Panc1 (cell line): ENCODE measurements at regions not wholly inside any gene's neighbourhood (a gene's known extent, or its start where the extent isn't known, plus 50 kb on each side); places are given as distances from the start of the nearest gene placed in this dataset.

Source experiments
- ATAC-seq: fragments of 200-7000 bp; cut with Tn5 transposase; 2 replicates; pipeline ENCODE4 v1.9.1; 2020; ENCODE audit warnings: mild to moderate bottlenecking, moderate library complexity
- BruUV-seq: library from RNA; stranded (reverse); fragments of 400-500 nt; replicated peaks from 2 replicates; lab custom pipeline; 2021; lab: Mats Ljungman, UMichigan
- CTCF ChIA-PET: fragments of 300-600 bp; sonication (Branson Sonifier 250); formaldehyde crosslinking; loops from one replicate; lab custom pipeline; 2022; ENCODE audit warnings: antibody characterized with exemption; lab: Charles Lee
- POLR2A ChIA-PET: fragments of 300-600 bp; sonication (Branson Sonifier 250); formaldehyde crosslinking; loops from one replicate; lab custom pipeline; 2022; ENCODE audit warnings: antibody characterized with exemption; lab: Charles Lee
- DNase-seq: peaks from one replicate; pipeline ENCODE4 v3.0.0-alpha.2; 2010; ENCODE audit warnings: low read depth, low spot score
- H3K27ac ChIP-seq: 2 replicates; pipeline ENCODE4 v1.5.1; 2011; ENCODE audit warnings: mild to moderate bottlenecking, low read length, inconsistent platforms
- H3K27me3 ChIP-seq: fragments of 200-500 bp; sonication (Bioruptor generic); 2 replicates; pipeline ENCODE4 v1.6.0; 2014; ENCODE audit warnings: low read length, inconsistent platforms; ENCODE audit not compliant: control insufficient read depth, insufficient read depth
- H3K36me3 ChIP-seq: fragments of 200-500 bp; sonication (Bioruptor generic); 2 replicates; pipeline ENCODE4 v1.5.1; 2014; ENCODE audit warnings: inconsistent platforms, mild to moderate bottlenecking, low read length, moderate library complexity; ENCODE audit not compliant: control insufficient read depth, insufficient read depth
- H3K4me1 ChIP-seq: 2 replicates; pipeline ENCODE4 v1.5.1; 2011; ENCODE audit warnings: inconsistent platforms, mild to moderate bottlenecking, low read length, moderate library complexity; ENCODE audit not compliant: control insufficient read depth, insufficient read depth
- H3K4me3 ChIP-seq, 2 experiments: 2 replicates each; pipeline ENCODE4 v1.5.1; 2011 to 2012; ENCODE audit warnings: low read depth in 2 of 2, low read length in 2 of 2, mild to moderate bottlenecking in 2 of 2, inconsistent platforms in 1 of 2, moderate library complexity in 1 of 2
- H3K9me3 ChIP-seq: fragments of 200-500 bp; sonication (Bioruptor generic); 2 replicates; pipeline ENCODE4 v1.5.1; 2014; ENCODE audit warnings: low read depth, mild to moderate bottlenecking, inconsistent platforms, low read length, moderate library complexity; ENCODE audit not compliant: control insufficient read depth, insufficient read depth
- POLR2AphosphoS5 ChIP-seq: IDR thresholded peaks from 2 replicates; pipeline ENCODE4 v1.6.1; 2012; ENCODE audit warnings: mild to moderate bottlenecking, low read depth, low read length, moderate library complexity
- SIN3A ChIP-seq: IDR thresholded peaks from 2 replicates; pipeline ENCODE4 v1.6.1; 2012; ENCODE audit warnings: low read depth, mild to moderate bottlenecking, low read length, moderate library complexity, borderline replicate concordance; ENCODE audit not compliant: insufficient read depth
- TCF7L2 ChIP-seq: IDR thresholded peaks from 2 replicates; pipeline ENCODE4 v1.6.1; 2011; ENCODE audit warnings: mild to moderate bottlenecking, low read depth, low read length, inconsistent platforms
- in situ Hi-C: cut with HindIII; loops from 2 replicates; pipeline ENCODE4 v1.10.0; 2016; ENCODE audit warnings: low sequenced_read_pairs, low pct_unique_long_range_greater_than_20kb
- intact Hi-C: fragments of 100-400 bp; cut with micrococcal nuclease; formaldehyde crosslinking; loops from one replicate; pipeline ENCODE4 v1.10.0; 2022; ENCODE audit not compliant: unreplicated experiment
- TF ChIP-seq, protein P1 (sequence below), 2 experiments: IDR thresholded peaks; 2 replicates each; pipeline ENCODE4 v1.6.1; 2011 to 2012; ENCODE audit warnings: low read depth in 2 of 2, control low read depth in 1 of 2, low read length in 1 of 2, mild to moderate bottlenecking in 1 of 2, moderate library complexity in 1 of 2; ENCODE audit not compliant: insufficient read depth in 1 of 2
- TF ChIP-seq, protein P2 (sequence below): fragments of 450-650 bp; IDR thresholded peaks from 2 replicates; pipeline ENCODE4 v1.5.1; 2017; ENCODE audit warnings: mild to moderate bottlenecking

DNA sequence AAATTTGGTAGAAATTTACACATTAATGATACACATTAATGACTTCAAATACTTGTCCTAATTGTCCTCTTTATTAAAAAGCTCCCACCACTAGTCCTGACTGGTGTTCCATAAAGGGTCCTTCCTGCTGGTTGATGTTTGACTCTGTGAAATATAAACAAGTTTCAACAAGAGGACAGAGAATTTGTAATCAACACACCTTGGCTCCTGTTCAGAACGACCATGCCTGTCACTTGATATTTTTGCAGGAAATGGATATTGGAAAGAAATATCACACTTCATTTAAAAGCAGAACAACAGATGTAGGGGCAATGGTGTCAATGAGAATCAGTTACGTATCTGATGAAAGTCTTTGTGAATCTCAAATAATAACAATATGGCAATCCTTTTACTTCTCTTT lies 211.7 kb downstream of the ENC1 start:
- Histone ChIP-seq H3K9me3 (no peaks in the 10 kb centered on the region), H3K4me1 (no peaks in the 10 kb centered on the region), H3K27me3 (no peaks in the 10 kb centered on the region), H3K4me3 (no peak overlapping the region), H3K36me3 (no peaks in the 10 kb centered on the region), H3K27ac (no peak overlapping the region)
- TF ChIP-seq POLR2AphosphoS5 (no peak), SIN3A (no peak), TCF7L2 (no peak)
- TF ChIP-seq, protein P1, sequence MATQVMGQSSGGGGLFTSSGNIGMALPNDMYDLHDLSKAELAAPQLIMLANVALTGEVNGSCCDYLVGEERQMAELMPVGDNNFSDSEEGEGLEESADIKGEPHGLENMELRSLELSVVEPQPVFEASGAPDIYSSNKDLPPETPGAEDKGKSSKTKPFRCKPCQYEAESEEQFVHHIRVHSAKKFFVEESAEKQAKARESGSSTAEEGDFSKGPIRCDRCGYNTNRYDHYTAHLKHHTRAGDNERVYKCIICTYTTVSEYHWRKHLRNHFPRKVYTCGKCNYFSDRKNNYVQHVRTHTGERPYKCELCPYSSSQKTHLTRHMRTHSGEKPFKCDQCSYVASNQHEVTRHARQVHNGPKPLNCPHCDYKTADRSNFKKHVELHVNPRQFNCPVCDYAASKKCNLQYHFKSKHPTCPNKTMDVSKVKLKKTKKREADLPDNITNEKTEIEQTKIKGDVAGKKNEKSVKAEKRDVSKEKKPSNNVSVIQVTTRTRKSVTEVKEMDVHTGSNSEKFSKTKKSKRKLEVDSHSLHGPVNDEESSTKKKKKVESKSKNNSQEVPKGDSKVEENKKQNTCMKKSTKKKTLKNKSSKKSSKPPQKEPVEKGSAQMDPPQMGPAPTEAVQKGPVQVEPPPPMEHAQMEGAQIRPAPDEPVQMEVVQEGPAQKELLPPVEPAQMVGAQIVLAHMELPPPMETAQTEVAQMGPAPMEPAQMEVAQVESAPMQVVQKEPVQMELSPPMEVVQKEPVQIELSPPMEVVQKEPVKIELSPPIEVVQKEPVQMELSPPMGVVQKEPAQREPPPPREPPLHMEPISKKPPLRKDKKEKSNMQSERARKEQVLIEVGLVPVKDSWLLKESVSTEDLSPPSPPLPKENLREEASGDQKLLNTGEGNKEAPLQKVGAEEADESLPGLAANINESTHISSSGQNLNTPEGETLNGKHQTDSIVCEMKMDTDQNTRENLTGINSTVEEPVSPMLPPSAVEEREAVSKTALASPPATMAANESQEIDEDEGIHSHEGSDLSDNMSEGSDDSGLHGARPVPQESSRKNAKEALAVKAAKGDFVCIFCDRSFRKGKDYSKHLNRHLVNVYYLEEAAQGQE (IDR thresholded peaks at IDR 0.05; ENCODE audit: insufficient read depth in 1 of 2, low read depth in 2 of 2, low read length in 1 of 2): no peak
- TF ChIP-seq, protein P2, sequence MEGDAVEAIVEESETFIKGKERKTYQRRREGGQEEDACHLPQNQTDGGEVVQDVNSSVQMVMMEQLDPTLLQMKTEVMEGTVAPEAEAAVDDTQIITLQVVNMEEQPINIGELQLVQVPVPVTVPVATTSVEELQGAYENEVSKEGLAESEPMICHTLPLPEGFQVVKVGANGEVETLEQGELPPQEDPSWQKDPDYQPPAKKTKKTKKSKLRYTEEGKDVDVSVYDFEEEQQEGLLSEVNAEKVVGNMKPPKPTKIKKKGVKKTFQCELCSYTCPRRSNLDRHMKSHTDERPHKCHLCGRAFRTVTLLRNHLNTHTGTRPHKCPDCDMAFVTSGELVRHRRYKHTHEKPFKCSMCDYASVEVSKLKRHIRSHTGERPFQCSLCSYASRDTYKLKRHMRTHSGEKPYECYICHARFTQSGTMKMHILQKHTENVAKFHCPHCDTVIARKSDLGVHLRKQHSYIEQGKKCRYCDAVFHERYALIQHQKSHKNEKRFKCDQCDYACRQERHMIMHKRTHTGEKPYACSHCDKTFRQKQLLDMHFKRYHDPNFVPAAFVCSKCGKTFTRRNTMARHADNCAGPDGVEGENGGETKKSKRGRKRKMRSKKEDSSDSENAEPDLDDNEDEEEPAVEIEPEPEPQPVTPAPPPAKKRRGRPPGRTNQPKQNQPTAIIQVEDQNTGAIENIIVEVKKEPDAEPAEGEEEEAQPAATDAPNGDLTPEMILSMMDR: no peak
- intact Hi-C loops: no loop called here
- CTCF ChIA-PET: no interaction called here
- no peak for ATAC-seq
- no TSS peak for BruUV-seq
- in situ Hi-C loops: no loop called here
- DNase-seq: no peak
- POLR2A ChIA-PET: no interaction called here

DNA sequence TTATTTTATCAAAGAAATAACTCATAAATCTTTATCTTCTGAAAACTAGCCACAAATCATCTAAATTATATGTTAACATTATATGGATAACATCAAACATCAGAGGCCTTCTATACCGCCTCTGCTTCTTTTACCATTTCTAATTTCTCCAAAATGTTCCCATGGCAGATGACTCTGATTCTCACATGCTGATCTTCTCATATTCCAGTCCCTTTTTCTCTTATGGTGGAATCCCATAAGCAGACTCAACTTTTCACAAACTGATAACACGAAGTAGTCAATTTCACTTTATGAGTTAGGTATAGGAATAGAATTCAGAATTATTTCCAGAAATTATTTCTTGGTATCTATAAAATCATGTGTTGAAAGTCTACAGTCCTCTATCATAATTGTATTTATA lies 212.3 kb downstream of the ENC1 start:
- CTCF ChIA-PET: no interaction called here
- Histone ChIP-seq H3K9me3 (no peaks in the 10 kb centered on the region), H3K27me3 (no peaks in the 10 kb centered on the region), H3K4me3 (no peak overlapping the region), H3K27ac (no peak overlapping the region), H3K4me1 (no peaks in the 10 kb centered on the region), H3K36me3 (no peaks in the 10 kb centered on the region)
- POLR2A ChIA-PET: no interaction called here
- intact Hi-C loops (no loop called here), in situ Hi-C loops (no loop called here)
- no TSS peak for BruUV-seq
- ATAC-seq: no peak
- no peak for TF ChIP-seq TCF7L2
- DNase-seq: no peak

DNA sequence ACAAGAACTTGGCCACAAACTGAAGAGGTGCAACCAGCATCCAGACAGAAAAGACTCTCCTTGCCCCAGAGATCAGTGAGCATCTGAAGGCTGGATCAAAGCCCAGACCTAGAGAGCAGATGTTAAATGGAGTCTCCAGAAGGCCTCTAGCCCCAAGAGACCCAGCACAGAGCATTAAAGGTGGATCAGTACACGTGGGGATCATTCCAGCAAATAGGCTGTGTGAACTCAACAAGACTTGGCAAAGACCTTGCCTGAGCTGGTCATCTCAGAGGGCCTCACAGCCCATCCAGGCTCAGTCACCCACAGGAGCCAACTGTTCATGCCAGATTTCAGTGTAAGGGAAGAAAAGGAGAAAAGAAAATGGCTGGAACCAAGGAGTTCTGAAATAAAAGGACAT lies 214.0 kb downstream of the ENC1 start:
- POLR2A ChIA-PET: no interaction called here
- ATAC-seq (no peak), DNase-seq (no peak)
- no peak for TF ChIP-seq POLR2AphosphoS5
- TF ChIP-seq TCF7L2: no peak
- TF ChIP-seq SIN3A: no peak
- TF ChIP-seq, protein P1 (IDR thresholded peaks at IDR 0.05; ENCODE audit: insufficient read depth in 1 of 2, low read depth in 2 of 2, low read length in 1 of 2): no peak
- TF ChIP-seq, protein P2: no peak
- in situ Hi-C loops (no loop called here), intact Hi-C loops (no loop called here)
- Histone ChIP-seq H3K36me3 (no peaks in the 10 kb centered on the region), H3K4me3 (no peak overlapping the region), H3K27ac (no peak overlapping the region), H3K9me3 (no peaks in the 10 kb centered on the region), H3K27me3 (no peaks in the 10 kb centered on the region), H3K4me1 (no peaks in the 10 kb centered on the region)
- CTCF ChIA-PET: no interaction called here
- no TSS peak for BruUV-seq
